AG08395 (cell line): ENCODE measurements at regions not wholly inside any gene's neighbourhood (a gene's known extent, or its start where the extent isn't known, plus 50 kb on each side); places are given as distances from the start of the nearest gene placed in this dataset.
A peak's percentile ranks its signal among the peaks of the same experiment; 100 is the strongest.
"Not testable (repeated sequence)": the region's sequence is repeated elsewhere in the genome, so short reads cannot be mapped to it uniquely, and the experiment has no call there.

Source experiments
- DNase-seq: peaks from one replicate; pipeline ENCODE4 v3.0.0; 2012; ENCODE audit warnings: mixed read lengths, low spot score

DNA sequence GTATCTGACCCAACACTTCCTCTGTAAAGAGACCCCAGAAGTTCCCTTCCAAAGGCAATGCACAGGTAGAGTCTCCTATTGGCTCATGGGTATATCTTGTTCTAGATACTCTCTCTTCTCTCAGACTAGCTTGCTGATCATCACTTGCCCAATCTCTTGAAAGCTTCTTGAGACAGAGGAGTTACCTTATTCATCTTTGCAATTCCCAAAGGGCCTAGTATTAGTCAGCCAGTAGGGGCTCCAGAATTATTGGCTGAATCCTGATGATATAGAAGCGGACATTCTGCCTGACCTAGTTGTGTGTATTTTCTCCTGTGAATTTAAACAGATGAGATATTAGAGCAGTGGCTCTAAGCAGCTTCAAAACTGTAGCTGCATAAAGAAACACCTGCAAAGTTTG is 304.0 kb upstream of the KLF4 start:
- DNase-seq, result no peak

- DNase-seq, result no peak
Measured at GRCh38 chr9:107792596-107792995, 303.0 kb upstream of the KLF4 start.

GRCh38 chr9:107792006-107792405 is 302.4 kb upstream of the KLF4 start:
- DNase-seq, result no peak

DNA sequence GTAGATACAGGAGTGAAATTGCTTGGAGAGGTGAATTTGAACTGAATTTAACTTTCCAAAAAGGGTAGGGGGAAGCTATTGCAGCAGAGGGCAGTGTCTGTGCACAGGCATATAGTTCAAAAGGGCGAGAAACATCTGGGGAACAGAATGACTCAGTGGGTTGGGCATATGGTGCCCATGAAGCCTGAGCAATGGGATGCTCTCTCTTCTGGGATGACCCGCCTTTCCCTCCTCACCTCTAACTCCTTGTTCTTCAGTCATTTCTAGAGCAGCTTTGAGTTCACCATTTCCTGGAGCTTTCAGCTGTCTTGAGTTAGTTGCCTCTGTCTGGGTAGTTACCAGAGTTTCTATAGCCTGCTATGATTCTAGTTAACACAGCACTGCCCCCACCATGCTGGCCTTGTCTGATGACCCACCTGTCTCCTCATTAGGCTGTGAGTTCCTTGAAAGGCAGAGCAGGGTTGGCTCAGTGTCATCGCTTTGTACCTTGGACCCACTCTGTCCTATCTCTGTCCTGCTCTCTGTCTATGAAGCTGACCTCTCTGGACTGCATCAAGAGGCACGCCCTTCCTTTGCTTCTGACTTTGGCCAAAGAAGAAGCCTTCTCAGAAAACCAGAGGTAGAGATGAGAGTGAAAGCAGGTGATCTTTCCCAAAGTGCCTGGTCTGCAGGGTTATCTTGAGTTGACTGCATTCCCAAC is 299.6 kb upstream of the KLF4 start:
- no peak for DNase-seq

GRCh38 chr9:107786561-107786960 is 297.0 kb upstream of the KLF4 start:
- no peak for DNase-seq

DNA sequence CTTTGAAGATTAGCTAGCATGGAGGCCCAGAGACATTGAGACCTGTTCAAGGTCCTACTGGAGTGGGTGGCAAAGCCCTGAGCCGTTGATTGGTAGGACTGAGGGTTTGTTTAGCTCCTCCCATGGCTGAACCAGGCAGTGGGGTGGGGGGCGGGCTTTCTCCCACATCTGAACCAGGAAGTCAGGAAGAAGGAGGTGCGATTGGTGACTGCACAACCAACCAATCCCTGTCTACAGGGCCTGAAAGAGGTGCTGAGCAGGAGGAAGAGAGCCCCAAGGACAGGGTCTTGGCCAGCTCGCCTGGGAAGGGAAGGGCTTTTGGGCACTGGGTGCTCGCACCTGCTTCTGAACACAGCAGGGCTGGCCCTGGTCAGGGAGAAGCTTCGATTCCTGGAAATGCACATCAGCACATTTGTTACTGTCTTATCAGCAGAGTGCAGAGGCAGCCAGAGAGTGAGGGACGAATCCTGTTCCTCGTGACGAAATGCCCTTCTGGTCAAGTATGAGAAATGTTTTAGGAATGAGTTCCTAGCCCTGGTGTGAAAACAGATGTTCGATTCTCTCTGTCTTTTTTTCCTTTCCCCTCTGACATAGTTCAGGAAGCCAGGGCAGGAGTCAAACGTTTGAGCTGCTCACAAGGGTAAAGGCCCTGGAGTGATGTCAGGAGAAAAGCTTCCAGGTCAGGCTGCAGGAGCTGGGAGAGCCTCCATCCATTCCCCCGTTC is 294.8 kb upstream of the KLF4 start:
- DNase-seq, result peak; percentile 83

GRCh38 chr9:107782789-107783188 is 293.2 kb upstream of the KLF4 start:
- no peak for DNase-seq

- peak; percentile 56 for DNase-seq
Measured at GRCh38 chr9:107782381-107782780, 292.8 kb upstream of the KLF4 start.

DNA sequence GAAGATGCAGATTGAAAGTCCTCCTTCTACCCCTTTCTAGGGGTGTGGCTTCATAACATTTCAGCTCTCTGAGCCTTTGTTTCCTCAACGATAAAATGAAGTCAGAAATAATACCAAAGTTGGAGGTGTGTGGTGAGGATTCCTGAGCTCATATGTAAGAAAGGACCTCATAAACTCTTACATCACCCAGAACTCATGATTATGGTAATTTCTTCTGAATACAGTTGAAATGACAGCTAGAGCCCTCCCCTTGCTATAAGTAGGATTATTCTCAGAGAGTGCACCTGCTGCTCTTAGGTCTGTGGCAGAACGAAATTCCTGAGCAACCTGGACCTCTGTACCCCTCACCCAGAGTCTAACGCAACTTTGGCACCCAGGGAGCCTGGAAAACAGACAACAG is 291.4 kb upstream of the KLF4 start:
- no peak for DNase-seq

- no peak for DNase-seq
Measured at GRCh38 chr9:107779731-107780130, 290.2 kb upstream of the KLF4 start.

DNA sequence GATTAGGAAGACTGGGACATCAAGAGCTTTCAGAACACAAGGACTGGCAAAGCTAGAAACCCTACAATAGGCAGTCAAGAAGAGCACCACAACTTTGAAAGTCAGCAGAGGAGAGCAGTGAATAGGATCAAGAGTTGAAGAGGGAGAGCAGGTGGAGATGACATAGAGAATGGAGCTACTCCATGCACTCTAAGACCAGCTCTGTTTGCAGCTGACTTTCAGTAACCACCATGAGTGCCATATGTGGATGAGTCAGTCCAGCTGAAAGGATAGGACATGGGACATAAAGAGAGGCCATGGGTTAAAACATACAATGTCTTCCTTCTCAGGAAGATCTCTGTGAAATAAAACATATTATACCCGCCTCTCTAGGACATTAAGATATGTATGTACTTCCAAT is 289.1 kb upstream of the KLF4 start:
- DNase-seq, result no peak

GRCh38 chr9:107774099-107774498 is 284.5 kb upstream of the KLF4 start:
- DNase-seq, result not testable (repeated sequence)

DNA sequence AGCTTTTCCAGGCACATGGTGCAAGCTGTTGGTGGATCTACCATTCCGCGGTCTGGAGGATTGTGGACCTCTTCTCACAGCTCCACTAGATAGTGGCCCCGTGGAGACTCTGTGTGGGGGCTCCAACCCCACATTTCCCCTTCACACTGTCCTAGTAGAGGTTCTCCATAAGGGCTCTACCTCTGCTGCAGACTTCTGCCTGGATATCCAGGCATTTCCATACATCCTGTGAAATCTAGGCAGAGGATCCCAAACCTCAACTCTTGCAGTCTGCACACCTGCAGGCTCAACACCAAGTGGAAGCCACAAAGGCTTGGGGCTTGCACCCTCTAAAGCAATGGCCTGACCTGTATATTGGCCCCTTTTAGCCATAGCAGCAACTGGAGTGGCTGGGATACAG is 283.4 kb upstream of the KLF4 start:
- DNase-seq, result no peak

DNA sequence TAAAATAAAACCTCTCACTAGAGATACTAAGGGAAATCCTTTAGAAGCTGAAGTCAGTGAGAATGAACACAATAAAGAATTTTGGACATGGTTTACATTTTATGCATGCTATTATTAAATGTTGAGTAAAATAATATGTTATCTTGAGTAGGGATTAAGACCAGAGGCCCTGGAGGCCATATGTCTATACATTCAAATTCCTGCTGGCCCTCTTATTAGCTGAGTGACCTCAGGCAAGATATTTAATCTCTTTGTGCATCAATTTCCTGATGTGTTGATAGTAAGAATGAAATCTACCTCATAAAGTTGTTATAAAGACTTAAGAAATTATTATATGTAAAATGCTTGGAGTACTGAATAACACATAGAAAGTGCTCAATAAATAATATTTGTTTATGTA is 281.1 kb upstream of the KLF4 start:
- no peak for DNase-seq

GRCh38 chr9:107768224-107768623 is 278.7 kb upstream of the KLF4 start:
- DNase-seq, result no peak

GRCh38 chr9:107767711-107768110 is 278.1 kb upstream of the KLF4 start:
- DNase-seq, result no peak

DNA sequence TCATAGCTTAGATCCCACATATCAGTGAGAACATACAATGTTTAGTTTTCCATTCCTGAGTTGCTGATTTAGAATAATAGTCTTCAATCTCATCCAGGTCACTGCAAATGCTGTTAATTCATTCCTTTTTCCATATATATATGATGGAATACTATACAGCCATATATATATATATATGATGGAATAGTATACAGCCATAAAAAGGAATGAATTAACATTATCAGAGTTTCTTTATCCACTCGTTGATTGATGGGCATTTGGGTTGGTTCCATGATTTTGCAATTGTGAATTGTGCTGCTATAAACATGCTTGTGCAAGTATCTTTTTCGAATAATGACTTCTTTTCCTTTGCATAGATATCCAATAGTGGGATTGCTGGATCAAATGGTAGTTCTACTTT is 273.9 kb upstream of the KLF4 start:
- DNase-seq, result not testable (repeated sequence)

- no peak for DNase-seq
Measured at GRCh38 chr9:107761307-107761706, 271.7 kb upstream of the KLF4 start.

GRCh38 chr9:107760469-107761242 is 271.1 kb upstream of the KLF4 start:
- no peak for DNase-seq

DNA sequence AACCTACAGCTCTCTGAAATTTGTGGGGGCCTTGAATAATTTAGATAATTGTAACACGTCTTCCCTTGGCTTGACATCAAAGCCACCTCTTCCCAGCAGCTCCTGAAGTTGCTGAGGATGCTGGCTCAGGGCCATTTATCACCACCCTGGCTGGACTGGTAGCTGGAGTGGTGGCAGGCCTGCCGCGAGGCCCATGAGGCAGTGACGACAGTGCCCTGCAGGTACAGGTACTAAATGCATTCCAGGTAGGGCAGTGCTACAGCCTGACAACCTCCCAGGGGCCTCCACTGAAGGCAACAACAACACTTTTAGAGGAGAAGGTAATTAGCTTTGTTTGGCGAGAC is 270.2 kb upstream of the KLF4 start:
- no peak for DNase-seq

DNA sequence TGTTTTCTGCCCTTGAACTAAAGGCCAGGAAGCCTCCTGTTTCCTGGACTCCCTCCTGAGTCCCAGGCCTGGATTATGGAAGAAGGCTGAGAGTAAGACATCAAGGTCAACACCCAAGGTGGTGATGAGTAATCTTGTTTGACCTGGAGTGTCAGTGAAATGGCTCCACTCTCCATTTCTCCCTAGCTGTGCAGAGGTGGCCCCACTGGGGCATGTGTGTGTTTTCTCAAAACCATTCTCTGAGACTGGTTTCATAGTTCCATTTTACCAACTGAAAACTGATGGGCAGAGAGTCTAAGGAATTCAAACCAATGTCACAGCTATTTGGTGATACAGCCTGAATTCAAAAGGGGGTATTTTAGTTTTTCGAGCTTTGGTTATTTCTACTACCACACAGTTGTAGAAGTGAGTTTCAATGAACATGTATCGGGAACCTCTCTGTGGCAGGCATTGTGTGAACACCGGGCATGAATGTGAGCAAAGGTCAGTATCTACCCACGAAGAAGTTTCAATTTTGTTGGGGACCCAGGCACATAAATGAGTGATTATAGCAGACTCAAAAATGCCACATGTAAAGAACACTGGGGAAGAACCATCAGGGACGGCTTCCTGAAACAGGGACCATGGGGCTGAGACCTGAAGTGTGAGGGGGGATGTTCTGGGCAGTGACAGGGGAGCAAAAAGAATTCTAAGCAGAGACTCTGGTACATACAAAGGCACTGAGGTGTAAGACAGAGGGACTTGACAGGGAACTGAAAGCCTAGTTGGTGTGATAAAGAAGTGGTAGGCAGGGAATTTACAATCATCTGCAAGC is 269.6 kb upstream of the KLF4 start:
- no peak for DNase-seq

GRCh38 chr9:107756091-107756490 is 266.5 kb upstream of the KLF4 start:
- no peak for DNase-seq
